SKM-1 (cell line): ENCODE measurements at regions not wholly inside any gene's neighbourhood (a gene's known extent, or its start where the extent isn't known, plus 50 kb on each side); places are given as distances from the start of the nearest gene placed in this dataset.

Source experiments
- DNase-seq: peaks from one replicate; lab custom pipeline; 2025; ENCODE audit not compliant: unreplicated experiment; lab: John Stamatoyannopoulos, UW

GRCh38 chr7:52711951-52712350 is 323.5 kb upstream of the POM121L12 start:
- DNase-seq = no peak

GRCh38 chr7:52708846-52709245 is 326.6 kb upstream of the POM121L12 start:
- no peak for DNase-seq

- no peak for DNase-seq
Observed at GRCh38 chr7:52705768-52706167, 329.7 kb upstream of the POM121L12 start.

GRCh38 chr7:52700349-52700748 is 335.1 kb upstream of the POM121L12 start:
- no peak for DNase-seq

GRCh38 chr7:52695973-52696595 is 339.3 kb upstream of the POM121L12 start:
- DNase-seq = no peak

GRCh38 chr7:52691257-52691656 is 344.2 kb upstream of the POM121L12 start:
- DNase-seq = no peak

GRCh38 chr7:52689912-52690311 is 345.5 kb upstream of the POM121L12 start:
- no peak for DNase-seq

- DNase-seq = no peak
Observed at GRCh38 chr7:52685333-52685732, 350.1 kb upstream of the POM121L12 start.

GRCh38 chr7:52684388-52684787 is 351.0 kb upstream of the POM121L12 start:
- DNase-seq = no peak

- DNase-seq = no peak
Observed at GRCh38 chr7:52682993-52683392, 352.4 kb upstream of the POM121L12 start.

- DNase-seq = no peak
Observed at GRCh38 chr7:52670608-52671225, 364.7 kb upstream of the POM121L12 start.

- no peak for DNase-seq
Observed at GRCh38 chr7:52669031-52669430, 366.4 kb upstream of the POM121L12 start.

- DNase-seq = no peak
Observed at GRCh38 chr7:52668435-52668834, 367.0 kb upstream of the POM121L12 start.

GRCh38 chr7:52659178-52659577 is 376.3 kb upstream of the POM121L12 start:
- no peak for DNase-seq

GRCh38 chr7:52656098-52656497 is 379.3 kb upstream of the POM121L12 start:
- no peak for DNase-seq

GRCh38 chr7:52652621-52653020 is 382.8 kb upstream of the POM121L12 start:
- no peak for DNase-seq

GRCh38 chr7:52648872-52649271 is 386.6 kb upstream of the POM121L12 start:
- DNase-seq = no peak

GRCh38 chr7:52647046-52647445 is 388.4 kb upstream of the POM121L12 start:
- no peak for DNase-seq

- DNase-seq = no peak
Observed at GRCh38 chr7:52639981-52640380, 395.5 kb upstream of the POM121L12 start.

GRCh38 chr7:52639126-52639525 is 396.3 kb upstream of the POM121L12 start:
- DNase-seq = no peak

- no peak for DNase-seq
Observed at GRCh38 chr7:52635021-52635420, 400.4 kb upstream of the POM121L12 start.

GRCh38 chr7:52620849-52621248 is 414.6 kb upstream of the POM121L12 start:
- DNase-seq = no peak

GRCh38 chr7:52616552-52616951 is 418.9 kb upstream of the POM121L12 start:
- no peak for DNase-seq
